ENCODE measurements at regions not wholly inside any gene's neighbourhood (a gene's known extent, or its start where the extent isn't known, plus 50 kb on each side); places are given as distances from the start of the nearest gene placed in this dataset.
"Not testable (repeated sequence)": the region's sequence is repeated elsewhere in the genome, so short reads cannot be mapped to it uniquely, and the experiment has no call there.

- intact Hi-C loops (cut with micrococcal nuclease) = loop anchor here (5.0 kb wide), 3 partner anchors 232 to 827 kb away; no protein-coding TSS in a partner anchor
These were observed 625.0 kb upstream of the MAN1A1 start for GRCh38 chr6:119974430-119975159.

- intact Hi-C loops (cut with micrococcal nuclease) = no loop called here
These were observed 616.9 kb upstream of the MAN1A1 start for GRCh38 chr6:119966484-119966883.

DNA sequence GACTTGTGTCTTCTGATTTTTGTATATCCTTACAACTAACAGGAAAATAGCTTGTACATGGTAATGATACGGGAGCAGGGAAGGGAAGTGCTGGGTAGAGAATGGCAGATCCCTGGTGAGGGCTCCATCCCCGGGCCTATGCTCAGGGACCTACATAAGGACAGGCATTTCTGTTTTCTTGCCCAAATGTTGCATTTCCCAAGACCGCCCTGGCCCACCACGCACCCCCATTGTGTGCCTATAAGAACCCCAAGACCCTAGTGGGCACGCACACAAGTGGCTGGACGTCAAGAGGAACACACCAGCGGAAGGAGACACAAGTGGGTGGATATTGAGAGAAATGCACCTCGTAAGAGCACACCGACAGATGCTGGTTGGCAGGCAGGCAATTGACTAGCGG is 616.3 kb upstream of the MAN1A1 start:
- intact Hi-C loops (cut with micrococcal nuclease) = no loop called here

GRCh38 chr6:119965008-119965407 is 615.4 kb upstream of the MAN1A1 start:
- intact Hi-C loops (cut with micrococcal nuclease) = no loop called here

- intact Hi-C loops (cut with micrococcal nuclease) = no loop called here
These were observed 612.9 kb upstream of the MAN1A1 start for GRCh38 chr6:119962505-119962904.

DNA sequence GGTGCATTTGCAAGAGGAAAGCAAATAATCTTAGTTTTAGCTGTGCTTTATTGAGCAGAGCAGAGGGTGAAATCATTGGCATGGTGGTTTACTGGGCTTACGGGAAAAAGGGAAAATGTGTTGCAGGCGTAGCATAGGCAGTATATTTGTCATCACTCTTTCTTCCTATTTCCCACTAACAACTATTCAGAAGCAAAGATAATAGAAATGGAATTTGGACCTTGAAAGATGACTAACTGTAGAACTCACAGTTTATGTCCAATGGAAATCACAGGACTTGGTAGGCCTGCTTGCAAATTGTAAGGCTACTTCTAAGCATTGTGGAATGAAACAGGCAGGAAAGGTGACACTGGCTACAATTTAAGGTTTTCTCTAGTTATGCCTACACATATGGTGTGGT is 611.9 kb upstream of the MAN1A1 start:
- intact Hi-C loops (cut with micrococcal nuclease) = no loop called here

DNA sequence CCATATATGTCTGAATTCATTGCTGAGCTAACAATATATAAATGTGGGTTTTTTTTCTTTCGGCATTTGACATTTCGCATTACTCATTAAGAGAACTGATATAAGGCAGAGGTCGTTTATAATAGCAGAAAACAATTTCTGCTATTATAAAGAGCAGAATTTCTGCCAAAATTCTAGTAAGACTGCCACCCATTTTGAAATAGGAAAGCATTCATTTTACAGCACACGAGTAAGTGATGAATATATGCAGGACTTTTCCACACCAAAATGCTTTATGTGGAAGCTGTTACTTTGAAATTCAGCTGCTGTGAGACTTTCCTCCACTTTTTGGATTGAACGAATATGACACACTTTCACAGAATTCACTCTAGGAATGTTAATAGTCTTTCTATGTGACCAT is 610.9 kb upstream of the MAN1A1 start:
- intact Hi-C loops (cut with micrococcal nuclease) = no loop called here

GRCh38 chr6:119960036-119960435 is 610.5 kb upstream of the MAN1A1 start:
- intact Hi-C loops (cut with micrococcal nuclease) = no loop called here

GRCh38 chr6:119957195-119957594 is 607.6 kb upstream of the MAN1A1 start:
- intact Hi-C loops (cut with micrococcal nuclease) = no loop called here

DNA sequence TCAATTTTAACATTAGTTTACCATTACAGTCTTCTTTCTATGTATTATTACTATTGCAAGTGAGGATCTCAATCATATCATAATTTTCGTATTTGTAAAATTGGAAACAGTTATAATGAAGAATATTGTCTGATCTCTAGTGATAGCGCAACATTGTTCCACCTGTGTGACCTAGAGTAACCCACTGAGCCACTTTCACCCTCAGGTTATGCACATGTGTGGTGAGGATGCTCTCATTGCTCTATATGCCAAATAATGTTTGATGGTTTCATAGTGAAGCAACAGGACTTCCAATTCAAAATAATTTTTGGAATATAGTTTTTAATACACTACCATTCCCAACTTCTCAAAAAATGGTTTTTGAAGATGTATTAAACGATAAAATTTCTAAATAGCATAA is 603.1 kb upstream of the MAN1A1 start:
- intact Hi-C loops (cut with micrococcal nuclease) = no loop called here

GRCh38 chr6:119950681-119951080 is 601.1 kb upstream of the MAN1A1 start:
- intact Hi-C loops (cut with micrococcal nuclease) = no loop called here

GRCh38 chr6:119942078-119942752 is 592.7 kb upstream of the MAN1A1 start:
- intact Hi-C loops (cut with micrococcal nuclease) = no loop called here

DNA sequence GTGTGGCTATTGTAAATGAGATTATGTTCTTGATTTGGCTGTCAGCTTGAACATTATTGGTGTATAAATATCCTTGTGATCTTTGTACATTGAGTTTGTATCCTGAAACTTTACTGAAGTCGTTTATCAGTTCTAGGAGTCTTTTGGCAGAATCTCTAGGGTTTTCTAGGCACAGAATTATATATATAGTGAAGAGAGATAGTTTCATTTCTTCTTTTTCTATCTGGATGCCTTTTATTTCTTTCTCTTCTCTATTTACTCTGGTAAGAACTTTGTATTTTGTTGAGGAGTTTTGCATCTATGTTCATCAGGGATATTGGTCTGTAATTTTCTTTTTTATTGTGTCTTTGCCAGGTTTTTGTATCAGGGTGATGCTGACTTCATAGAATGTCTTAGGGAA is 589.2 kb upstream of the MAN1A1 start:
- intact Hi-C loops (cut with micrococcal nuclease) = no loop called here

DNA sequence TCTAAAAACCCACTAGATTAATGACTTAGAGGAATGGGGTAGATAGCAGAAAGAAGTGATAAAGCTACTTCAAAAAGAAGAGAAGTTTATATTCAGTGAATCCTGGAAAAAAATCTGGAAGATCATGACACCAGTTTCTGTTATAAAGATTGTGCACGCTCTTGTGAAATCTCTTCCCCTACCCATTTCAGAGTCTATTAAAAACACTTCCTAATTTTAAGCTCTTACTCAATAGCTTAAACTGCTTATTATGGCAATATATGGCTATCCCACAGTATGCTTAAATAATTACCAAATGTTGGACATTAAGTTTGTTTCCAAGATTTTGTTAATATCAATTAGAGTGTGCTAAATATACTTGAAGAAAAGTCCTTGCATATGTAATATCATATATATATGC is 585.3 kb upstream of the MAN1A1 start:
- intact Hi-C loops (cut with micrococcal nuclease) = no loop called here

DNA sequence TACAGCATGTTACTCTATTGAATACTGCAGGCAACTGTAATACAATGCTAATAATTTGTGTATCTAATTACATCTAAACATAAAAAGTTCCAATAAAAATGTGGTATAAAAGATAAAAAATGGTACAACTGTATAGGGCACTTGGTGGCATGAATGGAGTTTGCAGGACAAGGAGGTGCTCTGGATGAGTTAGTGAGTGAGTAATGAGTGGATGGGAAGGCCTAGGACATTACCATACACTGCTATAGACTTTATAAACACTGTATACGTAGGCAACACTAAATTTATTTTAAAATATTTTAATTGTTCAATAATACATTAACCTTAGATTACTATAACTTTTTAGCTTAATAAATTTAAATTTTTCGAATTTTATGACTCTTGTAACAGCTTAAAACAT is 579.6 kb upstream of the MAN1A1 start:
- intact Hi-C loops (cut with micrococcal nuclease) = no loop called here

DNA sequence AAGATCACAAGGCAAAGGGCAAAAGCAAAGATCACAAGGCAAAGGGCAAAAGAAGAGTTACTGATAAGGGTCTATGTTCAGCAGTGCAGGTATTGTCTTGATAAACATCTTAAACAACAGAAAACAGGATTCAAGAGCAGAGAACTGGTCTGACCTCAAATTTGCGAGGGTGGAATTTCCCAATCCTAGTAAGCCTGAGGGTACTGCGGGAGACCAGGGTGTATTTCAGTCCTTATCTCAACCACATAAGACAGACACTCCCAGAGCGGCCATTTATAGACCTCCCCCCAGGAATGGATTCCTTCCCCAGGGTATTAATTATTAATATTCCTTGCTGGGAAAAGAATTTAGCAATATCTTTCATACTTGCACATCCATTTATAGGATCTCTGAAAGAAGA is 575.3 kb upstream of the MAN1A1 start:
- intact Hi-C loops (cut with micrococcal nuclease) = not testable (repeated sequence)

GRCh38 chr6:119922814-119923213 is 573.3 kb upstream of the MAN1A1 start:
- intact Hi-C loops (cut with micrococcal nuclease) = no loop called here

DNA sequence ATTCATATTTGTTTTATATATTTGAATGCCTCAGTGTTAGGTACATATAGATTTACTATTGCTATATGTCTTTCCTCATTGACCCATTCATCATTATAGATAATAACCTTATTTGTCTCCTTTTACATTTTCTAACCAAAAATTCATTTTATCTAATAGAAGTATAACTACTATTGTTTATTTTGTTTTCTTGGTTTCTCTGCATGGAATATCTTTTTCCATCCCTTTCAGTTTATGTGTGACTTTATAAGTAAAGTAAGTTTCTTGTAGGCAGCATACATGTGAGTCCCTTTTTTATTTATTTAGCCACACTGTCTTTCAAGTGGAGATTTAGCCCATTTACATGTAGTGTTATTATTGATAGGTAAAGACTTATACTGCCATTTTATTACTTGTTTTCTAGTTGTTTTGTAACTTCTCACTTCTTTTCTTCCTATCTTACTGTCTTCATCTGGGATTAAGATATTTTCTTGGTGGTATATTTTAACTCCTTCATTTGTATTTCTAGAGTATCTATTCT is 572.0 kb upstream of the MAN1A1 start:
- intact Hi-C loops (cut with micrococcal nuclease) = no loop called here

GRCh38 chr6:119917186-119917585 is 567.6 kb upstream of the MAN1A1 start:
- intact Hi-C loops (cut with micrococcal nuclease) = no loop called here

DNA sequence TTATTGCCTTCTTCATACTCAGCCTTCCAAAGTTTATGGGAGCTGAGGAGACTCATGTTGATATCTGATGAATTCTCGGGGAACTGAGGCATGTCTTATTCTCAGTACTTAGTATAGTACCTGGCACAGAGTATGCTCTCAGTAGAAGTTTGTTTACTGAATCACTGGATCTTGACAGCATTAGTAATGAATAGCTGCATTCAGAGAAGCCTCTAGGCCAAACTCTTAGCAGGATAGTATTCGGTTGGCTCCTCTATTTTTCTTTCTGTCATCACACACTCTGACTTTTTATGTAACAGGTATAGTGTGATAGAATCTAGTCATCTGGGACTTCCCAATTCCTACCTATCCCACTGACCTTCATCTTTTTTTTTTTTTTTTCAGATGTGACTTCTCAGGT is 566.4 kb upstream of the MAN1A1 start:
- intact Hi-C loops (cut with micrococcal nuclease) = no loop called here

GRCh38 chr6:119908157-119908556 is 558.6 kb upstream of the MAN1A1 start:
- intact Hi-C loops (cut with micrococcal nuclease) = no loop called here

- intact Hi-C loops (cut with micrococcal nuclease) = no loop called here
These were observed 553.1 kb upstream of the MAN1A1 start for GRCh38 chr6:119902681-119903080.

DNA sequence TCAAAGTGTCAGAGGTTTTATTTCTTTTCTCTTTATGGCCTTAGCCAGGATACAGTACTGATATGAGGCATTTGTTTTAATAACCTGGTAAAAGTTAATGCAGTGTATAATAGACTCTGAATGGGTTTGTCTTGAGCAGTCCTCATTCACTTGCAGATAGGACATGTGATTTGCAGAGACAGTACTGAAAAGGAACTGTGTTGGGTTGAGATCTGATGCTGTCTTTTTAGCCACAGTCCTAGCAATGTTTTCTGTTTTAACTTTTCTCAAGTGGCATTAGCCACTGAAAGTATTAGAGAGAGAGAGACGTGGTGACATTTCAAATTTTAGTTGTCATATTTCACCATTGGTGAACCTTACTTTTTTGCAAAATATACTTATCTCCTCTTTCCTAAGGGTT is 547.2 kb upstream of the MAN1A1 start:
- intact Hi-C loops (cut with micrococcal nuclease) = no loop called here
